Tibial nerve (tissue), 3 donors: ENCODE measurements at regions not wholly inside any gene's neighbourhood (a gene's known extent, or its start where the extent isn't known, plus 50 kb on each side); places are given as distances from the start of the nearest gene placed in this dataset.

Experiments used
- CTCF ChIP-seq, 5 experiments: fragments of 200-600 bp in 3 of 5; fragments of 450-650 bp in 2 of 5; sonication (generic) in 3 of 5; IDR thresholded peaks; one replicate each; pipeline ENCODE4 v1.5.1; 2016 to 2019; ENCODE audit warnings: antibody characterized with exemption in 5 of 5, mild to moderate bottlenecking in 3 of 5, moderate library complexity in 2 of 5
- POLR2A ChIP-seq, 2 donors: fragments of 450-650 bp; IDR thresholded peaks; one replicate each; pipeline ENCODE4 v1.6.1; 2017; ENCODE audit warnings: antibody characterized with exemption in 2 of 2, mild to moderate bottlenecking in 2 of 2, moderate library complexity in 2 of 2

DNA sequence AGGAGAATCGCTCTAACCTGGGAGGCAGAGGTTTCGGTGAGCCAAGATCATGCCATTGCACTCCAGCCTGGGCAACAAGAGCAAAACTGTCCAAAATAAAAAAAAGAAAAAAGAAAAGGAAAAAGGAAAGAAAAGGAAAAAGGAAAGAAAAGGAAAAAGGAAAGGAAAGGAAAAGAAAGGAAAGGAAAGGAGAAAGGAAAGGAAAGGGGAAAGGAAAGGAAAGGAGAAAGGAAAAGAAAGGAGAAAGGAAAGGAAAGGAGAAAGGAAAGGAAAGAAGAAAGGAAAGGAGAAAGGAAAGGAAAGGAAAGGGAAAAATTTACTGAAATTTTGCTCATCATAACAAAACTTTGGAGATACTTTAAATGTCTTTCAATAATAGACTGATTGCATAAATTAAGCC, 391.3 kb upstream of the GYPC start:
- no peak for TF ChIP-seq POLR2A (IDR thresholded peaks at IDR 0.05)
- TF ChIP-seq CTCF (IDR thresholded peaks at IDR 0.05): no peak
